B cell (primary cell): ENCODE measurements at regions not wholly inside any gene's neighbourhood (a gene's known extent, or its start where the extent isn't known, plus 50 kb on each side); places are given as distances from the start of the nearest gene placed in this dataset.

Source experiments
- EZH2 ChIP-seq: IDR thresholded peaks from 2 replicates; pipeline ENCODE4 v1.6.1; 2012; ENCODE audit warnings: borderline replicate concordance, low read depth, mild to moderate bottlenecking, moderate library complexity, low read length; ENCODE audit not compliant: insufficient read depth, poor library complexity, severe bottlenecking
- TF ChIP-seq, protein P1 (sequence below): fragments of 200-600 bp; IDR thresholded peaks from one replicate; pipeline ENCODE4 v1.8.0; 2022; ENCODE audit warnings: antibody characterized with exemption, mild to moderate bottlenecking

DNA sequence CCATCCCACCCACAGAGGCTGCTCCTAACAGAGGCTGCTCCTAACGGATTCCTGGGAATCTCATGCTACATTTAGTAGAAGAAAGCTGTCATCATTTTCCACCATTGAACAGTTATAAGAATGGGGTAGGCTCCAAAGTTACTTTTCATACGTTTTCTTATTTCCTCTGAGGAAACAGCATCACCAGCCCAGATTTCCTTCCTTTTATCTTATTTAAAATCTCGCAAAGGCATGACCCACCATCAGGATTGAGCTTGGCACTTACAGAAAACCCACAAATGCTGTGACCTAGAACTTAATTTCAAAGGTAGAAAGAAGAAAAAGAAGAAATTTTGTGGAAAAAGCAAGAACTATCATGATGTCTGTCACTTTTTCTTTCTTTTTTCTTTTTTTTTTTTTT, 168.0 kb downstream of the LY86 start:
- TF ChIP-seq, protein P1, sequence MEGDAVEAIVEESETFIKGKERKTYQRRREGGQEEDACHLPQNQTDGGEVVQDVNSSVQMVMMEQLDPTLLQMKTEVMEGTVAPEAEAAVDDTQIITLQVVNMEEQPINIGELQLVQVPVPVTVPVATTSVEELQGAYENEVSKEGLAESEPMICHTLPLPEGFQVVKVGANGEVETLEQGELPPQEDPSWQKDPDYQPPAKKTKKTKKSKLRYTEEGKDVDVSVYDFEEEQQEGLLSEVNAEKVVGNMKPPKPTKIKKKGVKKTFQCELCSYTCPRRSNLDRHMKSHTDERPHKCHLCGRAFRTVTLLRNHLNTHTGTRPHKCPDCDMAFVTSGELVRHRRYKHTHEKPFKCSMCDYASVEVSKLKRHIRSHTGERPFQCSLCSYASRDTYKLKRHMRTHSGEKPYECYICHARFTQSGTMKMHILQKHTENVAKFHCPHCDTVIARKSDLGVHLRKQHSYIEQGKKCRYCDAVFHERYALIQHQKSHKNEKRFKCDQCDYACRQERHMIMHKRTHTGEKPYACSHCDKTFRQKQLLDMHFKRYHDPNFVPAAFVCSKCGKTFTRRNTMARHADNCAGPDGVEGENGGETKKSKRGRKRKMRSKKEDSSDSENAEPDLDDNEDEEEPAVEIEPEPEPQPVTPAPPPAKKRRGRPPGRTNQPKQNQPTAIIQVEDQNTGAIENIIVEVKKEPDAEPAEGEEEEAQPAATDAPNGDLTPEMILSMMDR = no peak
- no peak for TF ChIP-seq EZH2
